Liver (tissue), 7 donors: ENCODE measurements at regions not wholly inside any gene's neighbourhood (a gene's known extent, or its start where the extent isn't known, plus 50 kb on each side); places are given as distances from the start of the nearest gene placed in this dataset.

Experiments used
- DNase-seq: peaks from one replicate; pipeline ENCODE4 v3.0.0-alpha.2; 2017; ENCODE audit warnings: low spot score
- H3K27ac ChIP-seq, 2 donors: one replicate each; pipeline ENCODE4 v1.7.0; 2013; ENCODE audit warnings: inconsistent platforms in 2 of 2, low read length in 2 of 2, control low read depth in 1 of 2, low read depth in 1 of 2, mild to moderate bottlenecking in 1 of 2
- H3K27me3 ChIP-seq, 4 donors: one replicate each; pipeline versions ENCODE4 v1.6.1 to v1.7.0; 2013; ENCODE audit warnings: low read length in 3 of 4, inconsistent platforms in 1 of 4, mild to moderate bottlenecking in 1 of 4, moderate library complexity in 1 of 4; ENCODE audit not compliant: control insufficient read depth in 4 of 4, insufficient read depth in 4 of 4
- H3K36me3 ChIP-seq, 4 donors: one replicate each; pipeline versions ENCODE4 v1.6.1 to v1.7.0; 2013; ENCODE audit warnings: low read length in 3 of 4, mild to moderate bottlenecking in 3 of 4, low read depth in 1 of 4, moderate library complexity in 1 of 4; ENCODE audit not compliant: control insufficient read depth in 4 of 4, insufficient read depth in 3 of 4
- H3K4me1 ChIP-seq, 4 donors: one replicate each; pipeline versions ENCODE4 v1.6.1 to v1.7.0; 2013; ENCODE audit warnings: low read length in 3 of 4, mild to moderate bottlenecking in 3 of 4, moderate library complexity in 1 of 4; ENCODE audit not compliant: control insufficient read depth in 4 of 4, insufficient read depth in 4 of 4
- H3K4me3 ChIP-seq, 3 donors: one replicate each; pipeline versions ENCODE4 v1.6.1 to v1.7.0; 2013; ENCODE audit warnings: low read length in 3 of 3, control low read depth in 1 of 3, low read depth in 1 of 3, mild to moderate bottlenecking in 1 of 3
- H3K9ac ChIP-seq, 2 donors: one replicate each; pipeline ENCODE4 v1.7.0; 2013; ENCODE audit warnings: low read length in 2 of 2, mild to moderate bottlenecking in 2 of 2, moderate library complexity in 2 of 2, control low read depth in 1 of 2, low read depth in 1 of 2
- H3K9me3 ChIP-seq, 4 donors: one replicate each; pipeline versions ENCODE4 v1.6.1 to v1.7.0; 2013; ENCODE audit warnings: low read length in 3 of 4; ENCODE audit not compliant: control insufficient read depth in 4 of 4
- FOXA1 ChIP-seq: IDR thresholded peaks from 2 replicates; pipeline ENCODE4 v1.6.1; 2016; ENCODE audit warnings: antibody characterized with exemption
- FOXA2 ChIP-seq: IDR thresholded peaks from 2 replicates; pipeline ENCODE4 v1.6.1; 2016; ENCODE audit warnings: antibody characterized with exemption
- GABPA ChIP-seq, 2 donors: IDR thresholded peaks in 1 of 2; conservative IDR thresholded peaks in 1 of 2; 2 replicates each; pipeline ENCODE4 v1.6.1; 2016; ENCODE audit warnings: antibody characterized with exemption in 2 of 2, mild to moderate bottlenecking in 1 of 2, moderate library complexity in 1 of 2
- HNF4A ChIP-seq, 2 donors: conservative IDR thresholded peaks; 2 replicates each; pipeline ENCODE4 v1.6.1; 2016; ENCODE audit warnings: antibody characterized with exemption in 2 of 2, mild to moderate bottlenecking in 2 of 2
- HNF4G ChIP-seq: IDR thresholded peaks from 2 replicates; pipeline ENCODE4 v1.6.1; 2016; ENCODE audit warnings: antibody characterized with exemption
- JUND ChIP-seq, 2 donors: IDR thresholded peaks; 2 replicates each; pipeline ENCODE4 v1.6.1; 2016; ENCODE audit warnings: antibody characterized with exemption in 2 of 2
- NR2F2 ChIP-seq: IDR thresholded peaks from 2 replicates; pipeline ENCODE4 v1.6.1; 2016; ENCODE audit warnings: antibody characterized with exemption
- RAD21 ChIP-seq, 2 donors: IDR thresholded peaks; 2 replicates each; pipeline ENCODE4 v1.6.1; 2016; ENCODE audit warnings: antibody characterized with exemption in 2 of 2, mild to moderate bottlenecking in 2 of 2
- RXRA ChIP-seq, 2 donors: IDR thresholded peaks; 2 replicates each; pipeline ENCODE4 v1.6.1; 2017 to 2018; ENCODE audit warnings: antibody characterized with exemption in 2 of 2, mild to moderate bottlenecking in 1 of 2
- SP1 ChIP-seq: IDR thresholded peaks from 2 replicates; pipeline ENCODE4 v1.6.1; 2018; ENCODE audit warnings: antibody characterized with exemption, mild to moderate bottlenecking
- TAF1 ChIP-seq: conservative IDR thresholded peaks from 2 replicates; pipeline ENCODE4 v1.6.1; 2016; ENCODE audit warnings: antibody characterized with exemption, mild to moderate bottlenecking
- YY1 ChIP-seq: IDR thresholded peaks from 2 replicates; pipeline ENCODE4 v1.6.1; 2016; ENCODE audit warnings: antibody characterized with exemption, mild to moderate bottlenecking
- WGBS: extraction: QIAGEN DNeasy Blood & Tissue Kit; methylation state at CpG from one replicate; pipeline ENCODE4 v1.1.7; 2013; 5-methylcytosine and 5-hydroxymethylcytosine counted together
- TF ChIP-seq, protein P1 (sequence below): IDR thresholded peaks from 2 replicates; pipeline ENCODE4 v1.6.1; 2016; ENCODE audit warnings: antibody characterized with exemption
- TF ChIP-seq, protein P2 (sequence below): IDR thresholded peaks from 2 replicates; pipeline ENCODE4 v1.6.1; 2016; ENCODE audit warnings: antibody characterized with exemption
- donor health status: healthy.
- donor health status: healthy.
- donor health status: healthy.
- donor health status: healthy.

DNA sequence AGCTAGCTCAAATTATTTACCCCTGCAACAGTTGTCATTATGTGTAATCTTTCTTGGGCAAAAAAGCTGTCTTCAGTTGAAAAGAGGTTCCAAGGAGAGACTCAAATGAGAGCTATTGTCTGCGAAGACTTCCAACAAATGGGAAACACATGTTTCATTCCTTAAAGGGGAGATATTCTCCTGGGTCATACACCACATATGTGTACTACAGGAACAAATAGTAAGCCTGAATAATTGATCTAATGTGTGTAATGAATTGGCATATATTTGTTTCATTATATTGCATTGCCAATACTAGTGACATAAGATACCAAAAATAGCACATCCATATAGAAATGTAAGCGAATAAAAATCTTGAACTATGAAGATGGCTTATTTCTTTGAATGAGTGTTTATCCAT is 950.9 kb upstream of the NDST4 start:
- Histone ChIP-seq H3K9me3 (no peaks in the 10 kb centered on the region), H3K27me3 (no peaks in the 10 kb centered on the region), H3K27ac (no peak overlapping the region), H3K9ac (no peak overlapping the region), H3K36me3 (no peaks in the 10 kb centered on the region), H3K4me1 (no peaks in the 10 kb centered on the region), H3K4me3 (no peak overlapping the region)
- no peak for DNase-seq
- WGBS: 91% methylated on average over 2 of the region's 2 CpGs
- TF ChIP-seq, protein P1, sequence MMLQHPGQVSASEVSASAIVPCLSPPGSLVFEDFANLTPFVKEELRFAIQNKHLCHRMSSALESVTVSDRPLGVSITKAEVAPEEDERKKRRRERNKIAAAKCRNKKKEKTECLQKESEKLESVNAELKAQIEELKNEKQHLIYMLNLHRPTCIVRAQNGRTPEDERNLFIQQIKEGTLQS: no peak
- no peak for TF ChIP-seq TAF1
- TF ChIP-seq RAD21 (IDR thresholded peaks at IDR 0.05): no peak
- no peak for TF ChIP-seq RXRA (IDR thresholded peaks at IDR 0.05)
- TF ChIP-seq HNF4G: no peak
- TF ChIP-seq JUND (IDR thresholded peaks at IDR 0.05): no peak
- TF ChIP-seq FOXA1: no peak
- TF ChIP-seq YY1: no peak

DNA sequence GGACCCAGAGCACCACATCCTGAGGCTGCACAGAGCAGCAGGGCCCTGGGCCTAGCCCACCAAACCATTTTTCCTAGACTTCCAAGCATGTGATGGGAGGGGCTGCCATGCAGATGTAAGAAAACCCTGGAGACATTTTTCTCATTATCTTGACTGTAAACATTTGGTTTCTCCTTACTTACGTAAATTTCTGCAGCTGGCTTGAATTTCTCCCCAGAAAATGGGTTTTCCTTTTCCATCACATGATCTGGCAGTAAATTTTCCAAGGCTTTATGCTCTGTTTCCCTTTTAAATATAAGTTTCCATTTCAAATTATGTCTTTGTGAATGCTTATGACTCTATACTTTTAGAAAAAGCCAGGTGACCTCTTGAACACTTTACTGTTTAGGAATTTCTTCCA is 945.9 kb upstream of the NDST4 start:
- H3K4me3 ChIP-seq: no peak overlapping the region
- WGBS: 84% methylated on average over 1 of the region's 1 CpG
- no peak overlapping the region for H3K9ac ChIP-seq
- no peak overlapping the region for H3K27ac ChIP-seq
- H3K9me3 ChIP-seq: no peaks in the 10 kb centered on the region
- H3K36me3 ChIP-seq: no peaks in the 10 kb centered on the region
- no peak for DNase-seq
- H3K4me1 ChIP-seq: no peaks in the 10 kb centered on the region
- TF ChIP-seq NR2F2 (no peak), SP1 (no peak), FOXA1 (no peak)
- no peaks in the 10 kb centered on the region for H3K27me3 ChIP-seq

DNA sequence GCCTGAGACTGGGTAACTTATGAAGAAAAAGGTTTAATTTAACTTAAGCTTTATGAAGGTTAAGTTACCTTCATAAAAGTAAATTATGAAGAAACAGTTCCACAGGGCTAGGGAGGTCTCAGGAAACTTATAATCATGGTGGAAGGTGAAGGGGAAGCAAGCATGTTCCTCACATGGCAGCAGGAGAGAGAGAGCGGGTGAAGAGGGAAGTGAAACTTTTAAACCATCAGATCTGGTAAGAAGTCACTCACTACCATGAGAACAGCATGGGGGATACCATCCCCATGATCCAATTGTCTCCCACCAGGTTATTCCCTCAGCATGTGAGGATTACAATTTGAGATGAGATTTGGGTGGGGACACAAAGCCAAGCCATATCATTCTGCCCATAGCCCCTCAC is 944.7 kb upstream of the NDST4 start:
- Histone ChIP-seq H3K36me3 (no peaks in the 10 kb centered on the region), H3K27ac (no peak overlapping the region), H3K4me3 (no peak overlapping the region), H3K27me3 (no peaks in the 10 kb centered on the region), H3K9ac (no peak overlapping the region), H3K9me3 (no peaks in the 10 kb centered on the region), H3K4me1 (no peaks in the 10 kb centered on the region)
- WGBS: 79% methylated on average over 1 of the region's 1 CpG
- TF ChIP-seq RAD21 (IDR thresholded peaks at IDR 0.05) (no peak), JUND (IDR thresholded peaks at IDR 0.05) (no peak), HNF4A (conservative IDR thresholded peaks at IDR 0.05) (no peak), NR2F2 (no peak), GABPA (IDR thresholded peaks at IDR 0.05 in 1 of 2, conservative IDR thresholded peaks at IDR 0.05 in 1 of 2) (no peak), HNF4G (no peak)
- TF ChIP-seq, protein P2, sequence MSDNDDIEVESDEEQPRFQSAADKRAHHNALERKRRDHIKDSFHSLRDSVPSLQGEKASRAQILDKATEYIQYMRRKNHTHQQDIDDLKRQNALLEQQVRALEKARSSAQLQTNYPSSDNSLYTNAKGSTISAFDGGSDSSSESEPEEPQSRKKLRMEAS: no peak
- no peak for DNase-seq

DNA sequence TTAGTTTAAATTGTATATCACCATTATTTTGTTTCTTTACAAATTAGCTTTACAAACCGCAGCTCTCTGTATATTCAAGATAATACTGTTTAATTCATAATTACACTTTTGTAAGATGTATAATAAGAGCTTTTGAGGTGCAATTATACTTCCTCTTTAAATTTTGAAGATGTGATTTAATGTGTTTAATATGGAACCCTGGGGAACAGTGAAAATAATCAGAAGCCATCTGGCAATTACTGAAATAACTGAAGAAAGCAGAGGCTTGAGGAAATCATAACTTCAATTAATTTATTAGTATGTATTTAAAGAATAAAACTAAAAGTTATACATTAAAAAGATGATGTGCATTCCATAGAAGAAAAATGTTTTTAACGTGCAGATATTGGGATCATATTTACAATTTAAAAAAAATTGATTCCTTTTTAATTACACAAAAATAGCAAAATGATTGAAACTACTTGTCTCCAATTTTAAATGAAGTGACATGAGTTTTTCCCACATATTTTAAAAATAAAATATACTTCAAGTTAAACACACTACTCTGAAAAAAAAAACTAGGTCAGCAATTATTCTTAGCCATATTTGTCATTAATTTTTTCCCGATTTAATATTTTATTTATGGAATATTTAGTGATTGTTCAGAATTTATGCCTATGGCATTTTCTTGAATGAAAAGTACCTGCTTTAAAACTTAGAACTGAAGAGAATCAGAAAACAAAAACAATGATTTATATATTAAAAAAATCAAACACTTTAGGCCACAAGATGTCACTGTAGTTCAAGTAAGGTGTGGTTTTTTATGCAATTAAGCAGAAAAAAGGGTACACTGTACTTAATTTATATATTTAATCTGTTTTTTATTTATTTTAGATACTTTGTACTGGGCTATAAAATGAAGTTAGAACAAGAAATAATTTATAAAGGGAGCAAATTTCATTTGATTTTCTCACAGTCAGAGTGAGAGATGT is 942.7 kb upstream of the NDST4 start:
- 55% methylated on average over 3 of the region's 3 CpGs for WGBS
- Histone ChIP-seq H3K36me3 (no peaks in the 10 kb centered on the region), H3K4me3 (no peak overlapping the region), H3K27ac (no peak overlapping the region), H3K27me3 (no peaks in the 10 kb centered on the region), H3K9me3 (no peaks in the 10 kb centered on the region), H3K9ac (no peak overlapping the region), H3K4me1 (no peaks in the 10 kb centered on the region)
- TF ChIP-seq RAD21 (IDR thresholded peaks at IDR 0.05) (peak; percentile 35 to 38), FOXA2 (no peak)
- TF ChIP-seq, protein P2: no peak
- no peak for DNase-seq
